T-helper 9 cell (primary cell): ENCODE measurements at regions not wholly inside any gene's neighbourhood (a gene's known extent, or its start where the extent isn't known, plus 50 kb on each side); places are given as distances from the start of the nearest gene placed in this dataset.
"Not testable (repeated sequence)": the region's sequence is repeated elsewhere in the genome, so short reads cannot be mapped to it uniquely, and the experiment has no call there.

Experiments used
- DNase-seq: peaks from one replicate; pipeline ENCODE4 v3.0.0-alpha.2; 2020

DNA sequence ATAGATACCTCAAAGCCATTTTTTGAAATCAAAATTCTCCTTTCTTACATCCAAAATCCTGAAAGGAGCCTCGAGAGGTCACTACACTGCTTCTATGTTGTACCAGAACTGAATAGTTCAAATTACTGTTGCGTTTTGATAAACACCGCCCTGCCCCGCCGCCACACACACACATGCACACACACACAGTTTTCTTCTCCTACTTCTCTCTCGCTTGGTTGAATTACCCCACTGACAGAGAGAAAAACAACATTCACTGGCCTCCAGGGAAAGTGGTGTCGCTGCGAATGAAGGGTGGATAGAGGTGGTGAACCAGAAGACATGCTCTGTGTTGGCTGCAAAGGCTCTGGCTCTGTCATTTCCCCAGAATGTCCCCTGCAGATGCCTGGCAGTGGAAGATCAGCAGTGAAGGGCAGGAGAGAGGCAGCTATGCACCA is 183.4 kb upstream of the RFC3 start:
- no peak for DNase-seq

DNA sequence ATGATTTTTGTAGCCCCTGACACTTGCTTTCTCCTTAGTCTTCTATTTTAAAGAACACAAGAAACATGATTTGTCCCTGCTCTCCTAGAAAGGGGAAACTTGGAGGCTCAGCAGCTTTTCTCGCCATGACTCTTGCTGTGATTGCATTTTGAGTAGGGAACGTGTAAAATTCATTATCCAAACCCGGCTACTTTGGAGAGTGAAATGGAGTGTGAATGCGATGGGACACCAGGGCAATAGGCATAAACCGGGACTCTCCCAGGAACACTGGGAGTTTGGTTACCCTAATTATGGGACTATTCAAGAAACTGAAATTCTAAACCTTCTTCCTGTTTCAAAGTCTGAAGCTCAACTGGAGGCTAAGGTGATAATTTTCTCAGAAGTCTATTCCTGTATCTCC is 181.7 kb upstream of the RFC3 start:
- no peak for DNase-seq

DNA sequence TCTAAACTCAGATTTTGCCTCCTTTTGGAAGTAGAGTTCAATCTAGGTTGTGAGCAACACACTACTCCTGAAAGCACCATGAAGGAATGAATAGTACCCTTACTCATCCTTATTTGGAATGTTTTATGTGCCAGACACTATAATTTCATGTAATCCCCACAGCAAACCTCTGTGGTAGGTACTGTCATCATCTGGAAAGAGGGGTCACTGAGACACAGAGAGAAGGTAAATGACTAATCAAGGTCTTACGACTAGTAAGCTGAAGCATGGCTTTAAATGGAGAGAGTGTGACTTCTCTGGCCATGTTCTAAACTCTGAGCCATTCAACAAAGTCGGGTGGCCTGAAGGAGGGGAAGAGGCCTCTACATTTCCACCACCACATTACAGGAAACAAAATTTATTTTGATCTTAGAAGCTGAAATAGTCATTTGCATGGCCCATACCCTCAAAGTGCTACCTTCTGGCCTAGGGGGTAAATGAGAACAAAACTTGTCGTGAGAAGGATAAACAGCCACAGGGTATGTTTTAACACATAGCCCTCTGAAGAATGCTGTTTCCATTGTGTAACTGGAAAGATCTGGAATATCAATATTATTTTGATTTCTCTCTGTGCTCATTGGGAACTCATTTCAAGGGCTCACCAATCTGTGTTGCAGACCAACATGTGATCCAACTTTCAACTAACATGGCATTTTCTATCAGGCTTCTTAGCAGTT is 180.8 kb upstream of the RFC3 start:
- no peak for DNase-seq

DNA sequence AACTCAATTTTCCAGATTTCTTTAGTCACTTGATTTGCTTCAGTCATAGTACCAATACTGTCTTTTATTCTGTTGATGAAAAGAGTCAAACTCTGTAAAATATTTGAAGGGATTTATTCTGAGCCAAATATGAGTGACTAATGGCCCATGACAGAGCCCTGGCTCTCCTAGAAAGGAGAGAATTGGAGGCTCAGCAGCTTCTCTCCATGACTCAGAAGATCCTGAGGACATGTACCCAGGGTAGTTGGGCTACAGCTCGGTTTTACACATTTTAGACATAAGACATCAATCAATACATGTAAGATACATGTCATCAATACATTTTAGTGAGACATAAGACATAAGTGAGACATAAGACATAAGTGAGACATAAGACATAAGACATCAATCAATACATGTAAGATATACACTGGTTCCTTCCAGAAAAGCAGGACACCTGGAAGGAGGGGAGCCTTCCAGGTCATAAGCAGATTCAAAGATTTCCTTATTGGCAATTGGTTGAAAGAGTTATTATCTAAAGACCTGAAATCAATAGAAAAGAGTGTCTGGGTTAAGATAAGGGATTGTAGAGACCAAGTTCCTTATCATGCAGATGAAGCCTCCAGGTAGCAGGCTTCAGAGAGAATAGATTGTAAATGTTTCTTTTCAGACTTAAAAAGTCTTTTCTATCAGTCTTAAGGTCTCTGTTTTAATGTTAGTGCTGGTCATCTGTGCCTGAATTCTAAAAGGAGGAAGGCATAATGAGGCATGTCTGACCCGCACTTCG is 179.8 kb upstream of the RFC3 start:
- no peak for DNase-seq

DNA sequence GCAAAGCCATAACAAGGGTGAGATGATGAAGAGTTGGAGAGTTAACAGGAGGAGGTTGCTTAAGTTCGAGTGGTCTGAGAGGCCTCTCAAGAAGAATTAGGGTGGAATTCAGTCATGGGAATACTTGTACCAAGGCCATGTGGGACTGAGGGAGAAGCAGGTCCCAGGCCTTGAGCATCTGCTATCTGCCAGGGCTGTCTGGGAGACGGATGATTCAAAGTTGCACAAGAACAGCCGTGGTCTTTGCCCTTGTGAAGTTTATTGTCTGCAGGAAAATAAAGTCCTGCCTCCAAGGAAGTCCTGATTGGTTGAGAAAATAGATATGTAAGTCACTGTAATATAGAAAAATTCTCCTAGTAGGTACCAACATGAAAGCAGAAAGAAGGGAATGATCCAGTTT is 178.8 kb upstream of the RFC3 start:
- DNase-seq: no peak

DNA sequence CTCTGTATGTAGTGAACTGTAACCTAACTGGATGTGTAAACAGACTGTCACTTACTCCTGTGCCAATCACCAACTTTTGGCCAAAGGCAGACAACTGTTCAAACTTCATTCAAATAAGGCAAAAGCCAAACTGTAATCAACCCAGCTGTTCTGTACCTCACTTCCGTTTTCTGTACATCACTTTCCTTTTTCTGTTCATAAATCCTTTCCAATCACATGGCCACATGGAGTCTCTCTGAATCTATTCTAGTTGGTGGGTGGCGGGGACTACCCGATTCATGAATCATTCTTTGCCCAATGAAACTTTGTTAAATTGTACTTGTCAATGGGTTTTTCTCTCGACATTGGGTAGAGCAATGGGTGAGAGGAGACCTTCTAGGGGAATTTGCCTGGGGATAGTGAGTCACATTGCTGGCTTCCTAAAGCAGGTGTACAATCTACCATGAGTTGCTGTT is 178.3 kb upstream of the RFC3 start:
- no peak for DNase-seq

DNA sequence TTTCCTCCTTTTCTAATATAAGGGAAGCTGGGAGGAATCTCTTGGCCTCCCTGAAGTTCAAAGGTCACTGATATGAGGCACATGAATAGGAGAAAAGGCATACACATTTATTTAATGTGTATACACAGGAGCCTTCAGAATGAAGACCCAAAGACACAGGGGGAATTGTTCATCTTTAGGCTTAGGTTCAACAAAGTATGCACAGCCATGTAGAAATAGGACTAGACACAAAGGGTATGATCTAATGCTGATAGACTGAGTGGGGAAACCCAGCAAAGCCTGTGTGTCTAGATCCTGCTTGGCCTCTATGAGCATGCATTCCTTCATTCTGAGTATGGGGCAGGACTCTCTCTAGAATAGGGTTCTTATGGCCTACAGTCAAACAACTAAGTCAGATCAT is 177.1 kb upstream of the RFC3 start:
- no peak for DNase-seq

DNA sequence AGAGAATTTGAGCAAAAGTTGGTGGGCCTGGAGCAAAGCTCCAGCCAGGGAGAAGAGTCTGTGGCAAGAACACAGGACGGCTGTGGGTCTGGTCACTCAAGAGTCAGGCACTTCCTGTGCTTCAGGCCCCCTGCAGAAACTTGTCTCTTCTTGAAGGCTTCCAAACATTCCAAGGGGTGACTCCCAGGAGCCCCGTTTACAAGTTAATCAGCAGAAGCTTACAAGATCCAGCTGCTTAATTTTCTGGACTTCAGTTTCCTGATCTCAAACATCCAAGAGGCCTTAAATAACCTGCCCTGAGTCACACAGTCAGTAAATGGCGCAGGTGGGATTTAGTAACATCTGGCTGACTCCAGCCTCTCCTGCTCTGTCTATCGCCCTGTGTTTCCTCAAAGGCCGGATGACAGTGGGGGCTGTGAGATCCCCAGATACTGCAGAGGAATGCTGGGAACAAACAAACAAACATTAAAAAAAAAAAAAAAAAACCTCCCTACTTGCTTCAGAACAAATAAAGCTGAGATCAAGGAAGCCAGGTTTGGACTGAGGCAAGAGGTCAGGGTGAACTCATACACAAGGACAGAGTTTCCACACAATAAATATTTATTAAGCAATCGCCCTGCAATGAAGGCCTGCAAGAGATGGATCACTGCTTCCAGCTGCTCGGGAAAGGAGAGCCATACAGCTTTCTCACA is 175.4 kb upstream of the RFC3 start:
- DNase-seq: no peak

DNA sequence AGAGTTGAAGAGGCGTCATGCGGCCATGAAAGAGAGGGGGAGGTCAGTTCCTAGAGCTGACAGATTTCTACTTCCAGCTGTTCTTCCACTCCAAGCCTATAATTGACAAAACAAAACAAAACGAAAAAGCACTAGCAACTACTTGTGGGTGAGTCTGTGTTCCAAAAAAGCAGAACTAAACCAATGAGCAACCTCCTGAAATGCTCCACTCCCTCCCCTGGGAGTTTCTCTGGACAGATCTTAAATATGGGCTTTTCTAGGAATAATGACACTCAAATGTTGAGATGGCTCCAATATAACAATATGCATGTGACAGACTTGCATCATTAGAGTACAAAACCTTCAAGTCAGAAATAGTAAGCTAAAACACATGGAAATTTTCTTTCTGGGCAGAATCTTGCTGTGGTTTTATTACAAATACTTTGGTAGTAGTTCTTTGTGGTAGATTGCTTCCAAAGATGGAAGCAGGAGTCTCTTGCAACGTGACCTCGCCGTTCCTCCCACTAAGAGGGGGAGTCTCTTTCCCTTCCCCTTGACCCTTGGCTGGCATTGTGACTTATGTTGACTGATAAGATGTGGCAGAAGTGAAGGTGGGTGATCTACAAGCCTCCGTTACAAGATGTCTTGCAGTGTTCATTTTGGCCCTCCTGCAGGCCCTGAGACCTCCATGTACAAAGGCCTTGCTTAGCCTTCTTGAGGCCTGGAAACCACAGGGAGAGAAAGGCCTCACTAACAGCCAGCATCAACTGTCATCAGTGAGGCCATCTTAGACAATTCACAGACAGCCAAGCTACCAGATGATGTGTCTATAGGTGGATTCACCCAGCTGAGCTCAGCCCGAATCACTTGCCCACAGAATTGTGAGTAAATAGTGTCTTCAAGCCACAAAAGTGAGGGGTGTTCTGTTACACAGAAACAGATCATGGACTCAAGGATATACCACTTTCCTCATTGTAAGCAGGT is 173.1 kb upstream of the RFC3 start:
- no peak for DNase-seq

DNA sequence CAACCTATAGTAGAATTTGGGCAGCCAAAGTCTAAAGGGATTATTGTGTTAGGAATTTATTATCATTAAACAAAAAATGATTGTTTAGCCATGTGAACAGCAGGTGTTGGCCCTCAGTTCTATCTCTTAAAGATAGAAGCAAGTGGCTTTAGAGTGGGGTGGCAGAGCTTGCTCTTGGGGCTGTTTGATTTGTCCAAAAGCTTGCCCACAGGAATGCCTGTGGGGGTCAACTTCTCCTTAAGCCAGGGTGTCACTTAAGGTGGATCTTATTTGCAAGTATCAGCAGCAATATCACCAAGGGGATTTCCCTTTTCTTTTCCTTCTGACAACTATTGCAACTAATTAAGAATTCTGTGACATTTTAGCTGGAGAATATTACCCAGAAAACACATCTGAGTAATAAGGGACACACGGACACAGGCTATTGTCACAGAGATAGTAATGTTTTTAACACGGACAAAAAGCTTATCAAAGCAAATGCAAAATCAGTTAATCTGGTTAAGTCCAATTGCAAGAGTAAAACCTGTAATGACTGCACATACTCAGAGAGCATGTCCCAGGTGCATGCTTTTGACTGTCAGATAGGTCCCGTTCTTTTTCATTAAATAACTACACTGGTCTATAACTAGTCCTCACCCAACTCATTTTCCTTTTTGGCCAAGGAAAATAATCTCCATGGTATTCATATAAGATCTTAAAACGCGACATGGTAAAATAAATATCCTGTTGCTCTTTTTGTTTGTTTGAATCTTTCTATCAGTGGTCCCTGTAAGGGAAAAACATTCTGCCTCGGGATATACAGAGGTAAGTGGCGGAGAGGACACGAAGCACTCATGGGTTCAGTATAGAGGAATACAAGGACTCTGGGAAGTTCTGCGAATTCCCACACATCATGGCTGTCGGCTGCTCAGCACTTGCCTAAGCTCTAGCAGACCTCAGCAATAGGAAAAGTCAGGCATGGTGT is 172.1 kb upstream of the RFC3 start:
- no peak for DNase-seq

DNA sequence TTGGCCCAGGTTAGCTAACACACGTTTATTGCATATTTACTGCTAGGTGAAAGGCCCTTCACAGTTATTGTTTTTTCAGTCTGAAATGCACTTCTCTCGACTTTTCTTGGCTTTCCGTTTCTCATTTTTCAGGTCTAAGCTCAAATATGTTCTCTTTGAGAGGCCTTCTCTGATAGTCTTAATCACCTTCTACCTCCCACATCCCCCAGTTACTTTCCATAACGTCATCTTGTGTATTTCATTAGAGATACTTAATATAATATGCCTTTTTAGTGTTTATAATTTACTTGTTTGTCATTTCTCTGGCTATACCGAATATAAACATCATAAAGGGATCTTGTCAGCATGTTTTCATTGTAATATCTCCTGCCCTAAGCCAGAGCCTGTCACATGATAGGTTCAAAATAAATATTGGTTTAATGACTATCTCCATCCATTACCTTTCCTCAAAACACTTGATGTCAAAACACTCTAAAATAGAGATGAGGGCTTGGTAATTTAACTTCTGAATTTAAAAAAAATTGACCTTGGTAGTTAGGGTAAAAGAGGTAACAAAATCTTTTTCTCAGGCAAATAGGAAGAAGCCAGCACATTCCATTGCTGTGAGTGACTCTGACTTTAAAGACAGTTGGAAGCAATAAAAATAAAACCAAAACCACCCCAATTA is 168.6 kb upstream of the RFC3 start:
- DNase-seq: no peak

DNA sequence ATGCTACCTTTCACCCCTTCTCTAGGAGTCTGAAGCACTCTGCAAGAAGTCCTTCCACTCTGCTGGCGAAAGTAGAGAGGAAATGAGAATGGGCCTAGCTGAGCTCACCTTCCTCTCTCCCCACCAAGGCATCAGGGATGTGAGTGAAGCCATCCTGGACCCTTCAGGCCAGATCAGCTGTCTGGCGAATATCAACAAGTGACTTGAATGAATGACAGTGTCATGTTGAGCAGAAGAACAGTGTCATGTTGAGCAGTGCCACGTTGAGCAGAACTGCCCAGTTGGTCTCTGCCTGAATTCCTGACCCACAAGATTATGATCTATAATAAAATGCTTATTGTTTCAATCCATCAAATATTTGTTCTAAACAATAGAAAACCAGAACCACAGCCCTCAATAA is 166.2 kb upstream of the RFC3 start:
- no peak for DNase-seq

DNA sequence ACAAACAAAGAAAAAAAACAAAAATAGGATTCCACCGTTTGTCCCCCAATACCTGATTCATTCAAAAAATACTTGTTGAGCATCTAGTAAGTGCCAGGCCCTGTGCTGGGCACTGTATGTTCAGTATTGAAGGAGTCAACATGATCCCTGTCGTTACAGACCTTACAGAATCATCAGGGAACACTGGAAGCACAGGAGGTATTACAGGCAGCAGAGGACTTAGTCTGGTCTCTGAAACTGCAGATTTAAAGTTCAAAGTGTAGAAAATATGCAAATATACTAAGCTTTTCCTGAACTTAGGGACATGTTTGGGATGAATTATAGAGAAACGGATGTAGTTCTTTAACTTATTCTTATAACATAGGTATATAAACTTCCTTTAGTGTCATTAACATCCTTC is 160.7 kb upstream of the RFC3 start:
- no peak for DNase-seq

DNA sequence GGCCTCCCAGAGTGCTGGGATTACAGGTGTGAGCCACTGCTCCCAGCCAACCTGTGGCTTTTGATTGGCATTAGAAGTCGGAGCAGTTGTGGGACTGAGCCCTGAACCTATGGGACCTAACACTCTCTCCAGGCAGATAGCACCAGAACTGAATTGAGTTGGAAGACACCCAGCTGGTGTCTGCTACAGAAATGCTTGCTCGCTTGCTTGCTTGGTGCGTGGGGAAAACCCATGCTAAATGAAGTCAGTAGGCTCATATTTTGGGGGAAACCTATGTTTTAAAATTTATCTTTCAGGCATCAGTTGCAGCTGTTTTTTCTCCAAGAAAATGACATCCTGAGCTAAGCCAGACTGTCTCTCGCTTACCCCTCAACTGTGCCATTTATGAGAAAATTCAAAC is 158.5 kb upstream of the RFC3 start:
- no peak for DNase-seq

DNA sequence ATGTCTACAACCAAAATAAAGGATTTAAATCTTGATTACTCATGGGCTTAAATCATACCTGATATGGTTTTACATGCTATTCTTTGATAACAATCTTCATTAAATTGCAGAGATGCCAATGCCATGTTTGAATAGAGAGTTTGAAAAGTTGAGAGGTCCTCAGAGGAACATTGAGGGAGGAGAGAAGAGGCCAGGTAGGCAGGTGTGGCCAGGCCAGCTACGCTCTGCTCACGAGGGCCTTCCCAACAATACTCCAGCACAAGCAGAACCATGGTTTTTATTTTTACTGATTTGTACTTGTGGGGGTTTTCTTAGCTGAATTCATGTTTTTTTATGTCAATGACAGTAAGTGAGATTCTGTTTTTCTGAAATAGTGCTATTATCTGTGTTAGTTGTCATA is 158.1 kb upstream of the RFC3 start:
- no peak for DNase-seq

DNA sequence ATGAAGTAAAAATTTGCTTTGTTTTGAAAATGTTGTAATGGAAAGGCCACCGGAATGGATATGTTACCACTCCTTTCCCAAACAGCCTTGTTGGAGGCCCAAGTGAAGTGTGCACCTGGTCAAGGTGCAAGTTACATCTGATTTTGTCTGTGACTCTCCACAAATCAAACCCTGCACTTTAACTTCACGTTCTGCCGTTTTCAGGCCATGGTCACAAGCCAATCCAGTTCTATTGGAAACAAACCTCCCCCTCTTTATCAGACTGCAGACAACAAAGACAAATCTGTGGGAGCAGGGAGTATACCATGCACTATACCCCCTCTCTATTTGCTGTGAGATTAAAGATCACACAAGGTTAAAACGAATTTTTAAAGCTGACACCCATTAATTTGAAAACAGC is 155.6 kb upstream of the RFC3 start:
- no peak for DNase-seq

DNA sequence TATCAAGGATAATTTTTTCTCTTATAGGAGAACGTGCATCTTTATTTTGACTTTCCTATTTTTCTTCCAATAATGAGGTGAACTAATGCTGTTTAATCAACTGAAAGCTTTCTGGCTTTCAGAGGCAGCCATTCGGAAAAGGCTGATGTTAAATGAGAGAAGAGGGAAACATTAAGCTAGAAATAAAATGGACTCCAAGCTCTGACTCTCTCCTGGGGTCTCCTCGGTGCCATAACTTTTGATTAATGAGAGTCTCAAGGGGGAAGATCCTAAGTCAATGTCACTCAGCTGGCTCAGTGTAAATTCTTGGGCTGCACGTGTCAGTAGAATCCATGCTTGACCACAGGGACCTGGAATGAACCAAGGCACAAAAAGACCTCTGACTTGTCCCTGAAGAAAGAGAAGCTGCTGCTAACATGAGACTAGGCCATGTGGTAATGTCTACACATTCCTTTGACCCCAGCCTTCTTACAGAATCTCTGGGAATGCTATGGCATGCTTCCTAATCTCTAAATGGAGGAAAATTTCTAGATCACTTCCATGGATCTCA is 152.2 kb upstream of the RFC3 start:
- no peak for DNase-seq

DNA sequence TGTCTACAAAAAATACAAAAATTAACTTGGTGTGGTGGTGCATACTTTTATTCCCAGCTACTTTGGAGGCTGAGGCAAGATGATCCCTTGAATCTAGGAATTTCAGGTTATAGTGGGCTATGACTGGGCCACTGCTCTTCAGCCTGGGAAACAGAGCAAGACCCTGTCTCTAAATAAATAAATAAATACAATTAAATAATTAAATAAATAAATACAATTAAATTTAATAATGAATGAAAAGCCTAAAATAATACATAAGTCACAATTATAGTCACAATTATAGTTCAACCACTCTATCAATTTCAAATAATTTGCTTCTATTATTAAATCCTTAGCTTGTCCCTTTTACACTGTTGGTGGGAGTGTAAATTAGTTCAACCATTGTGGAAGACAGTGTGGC is 146.4 kb upstream of the RFC3 start:
- DNase-seq: no peak

DNA sequence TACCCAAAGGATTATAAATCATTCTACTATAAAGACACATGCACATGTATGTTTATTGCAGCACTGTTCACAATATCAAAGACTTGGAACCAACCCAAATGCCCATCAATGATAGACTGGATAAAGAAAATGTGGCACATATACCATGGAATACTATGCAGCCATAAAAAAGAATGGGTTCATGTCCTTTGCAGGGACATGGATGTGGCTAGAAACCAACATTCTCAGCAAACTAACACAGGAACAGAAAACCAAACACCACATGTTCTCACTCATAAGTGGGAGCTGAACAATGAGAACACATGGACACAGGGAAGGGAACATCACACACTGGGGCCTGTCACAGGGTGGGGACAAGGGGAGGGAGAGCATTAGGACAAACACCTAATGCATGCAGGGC is 145.9 kb upstream of the RFC3 start:
- not testable (repeated sequence) for DNase-seq
